Progenitor cell of endocrine pancreas (in vitro differentiated cells): ENCODE measurements at regions not wholly inside any gene's neighbourhood (a gene's known extent, or its start where the extent isn't known, plus 50 kb on each side); places are given as distances from the start of the nearest gene placed in this dataset.

Experiments used
- DNase-seq: peaks from one replicate; pipeline ENCODE4 v3.0.0; 2021; ENCODE audit warnings: low spot score; ENCODE audit not compliant: unreplicated experiment
- H3K27ac Mint-ChIP-seq: 2 replicates; pipeline ENCODE4 v1.8.0; 2021; ENCODE audit warnings: mild to moderate bottlenecking, moderate library complexity, mixed read lengths
- H3K27me3 Mint-ChIP-seq: 2 replicates; pipeline ENCODE4 v1.8.0; 2021; ENCODE audit warnings: mixed read lengths
- H3K36me3 Mint-ChIP-seq: 2 replicates; pipeline ENCODE4 v1.8.0; 2022; ENCODE audit warnings: mixed read lengths; ENCODE audit not compliant: insufficient read depth
- H3K4me1 Mint-ChIP-seq: 2 replicates; pipeline ENCODE4 v1.8.0; 2021; ENCODE audit warnings: low read depth, mixed read lengths
- H3K4me3 Mint-ChIP-seq: 2 replicates; pipeline ENCODE4 v1.8.0; 2021; ENCODE audit warnings: low read depth, mild to moderate bottlenecking, moderate library complexity, mixed read lengths
- H3K9me3 Mint-ChIP-seq: 2 replicates; pipeline ENCODE4 v1.8.0; 2021; ENCODE audit warnings: low read depth, mixed read lengths
- TF ChIP-seq, protein P1 (sequence below): fragments of 200-600 bp; sonication (generic); IDR thresholded peaks from one replicate; pipeline ENCODE4 v1.5.0; 2021; ENCODE audit warnings: antibody characterized with exemption, mild to moderate bottlenecking; ENCODE audit not compliant: unreplicated experiment

DNA sequence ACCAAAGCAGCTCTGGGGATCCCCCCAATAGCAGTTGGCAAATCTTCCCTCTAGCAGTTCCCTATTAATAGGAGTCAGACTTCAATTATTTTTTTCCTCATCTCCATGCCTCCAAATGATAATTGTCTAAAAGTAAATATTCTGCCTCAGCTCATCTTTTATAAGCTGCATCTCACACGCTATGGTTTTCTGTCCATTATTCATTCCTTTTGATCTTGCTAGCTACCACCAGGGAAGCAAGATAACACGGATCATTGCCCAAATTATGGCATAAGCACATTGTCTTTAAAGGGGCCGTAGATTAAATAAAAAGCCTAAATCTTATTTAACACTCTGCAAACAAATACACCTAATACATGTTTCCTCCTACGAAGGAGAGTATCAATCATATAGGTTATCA, 670.8 kb upstream of the FLRT2 start:
- no peak for DNase-seq
- Mint-ChIP-seq H3K27me3 (no peaks in the 10 kb centered on the region), H3K4me3 (no peak overlapping the region), H3K36me3 (peaks cover 2% of the 10 kb centered on the region), H3K27ac (no peak overlapping the region), H3K9me3 (peaks cover 13% of the 10 kb centered on the region), H3K4me1 (no peaks in the 10 kb centered on the region)
- TF ChIP-seq, protein P1, sequence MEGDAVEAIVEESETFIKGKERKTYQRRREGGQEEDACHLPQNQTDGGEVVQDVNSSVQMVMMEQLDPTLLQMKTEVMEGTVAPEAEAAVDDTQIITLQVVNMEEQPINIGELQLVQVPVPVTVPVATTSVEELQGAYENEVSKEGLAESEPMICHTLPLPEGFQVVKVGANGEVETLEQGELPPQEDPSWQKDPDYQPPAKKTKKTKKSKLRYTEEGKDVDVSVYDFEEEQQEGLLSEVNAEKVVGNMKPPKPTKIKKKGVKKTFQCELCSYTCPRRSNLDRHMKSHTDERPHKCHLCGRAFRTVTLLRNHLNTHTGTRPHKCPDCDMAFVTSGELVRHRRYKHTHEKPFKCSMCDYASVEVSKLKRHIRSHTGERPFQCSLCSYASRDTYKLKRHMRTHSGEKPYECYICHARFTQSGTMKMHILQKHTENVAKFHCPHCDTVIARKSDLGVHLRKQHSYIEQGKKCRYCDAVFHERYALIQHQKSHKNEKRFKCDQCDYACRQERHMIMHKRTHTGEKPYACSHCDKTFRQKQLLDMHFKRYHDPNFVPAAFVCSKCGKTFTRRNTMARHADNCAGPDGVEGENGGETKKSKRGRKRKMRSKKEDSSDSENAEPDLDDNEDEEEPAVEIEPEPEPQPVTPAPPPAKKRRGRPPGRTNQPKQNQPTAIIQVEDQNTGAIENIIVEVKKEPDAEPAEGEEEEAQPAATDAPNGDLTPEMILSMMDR: no peak

DNA sequence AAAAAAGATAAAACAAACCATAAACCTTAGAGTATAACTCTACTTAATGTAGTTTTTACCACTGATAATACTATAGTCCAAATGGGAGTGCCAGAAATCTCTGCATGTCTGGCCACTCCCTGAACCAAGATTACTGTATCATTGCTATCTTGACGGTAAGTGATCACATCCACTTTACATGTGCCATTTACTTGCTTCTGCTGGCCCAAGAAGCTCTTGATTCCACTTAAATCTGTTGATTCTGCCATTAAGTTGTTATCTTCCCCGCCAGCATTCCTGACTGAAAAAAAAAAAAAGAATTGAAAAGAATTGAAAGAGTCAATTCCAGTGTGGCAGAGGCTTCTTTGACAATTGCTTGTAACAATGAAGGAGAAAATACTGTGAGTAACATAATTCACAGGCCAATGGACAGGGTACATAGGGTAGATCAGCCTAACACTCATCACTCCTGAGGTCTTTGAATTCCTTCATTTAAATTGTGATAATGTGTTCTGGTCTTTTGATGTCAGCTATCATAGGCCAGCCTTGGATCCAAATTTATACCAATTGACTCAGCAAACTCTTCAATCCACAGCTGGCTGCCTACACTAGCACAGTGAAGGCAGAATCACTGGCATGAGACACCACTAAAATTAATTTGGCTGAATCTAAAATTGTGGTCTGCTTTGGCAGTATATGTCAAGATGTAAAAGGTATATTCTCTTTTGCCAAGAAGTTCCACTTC, 665.2 kb upstream of the FLRT2 start:
- DNase-seq: no peak
- H3K4me1 Mint-ChIP-seq: no peaks in the 10 kb centered on the region
- H3K9me3 Mint-ChIP-seq: peaks cover 17% of the 10 kb centered on the region
- H3K27ac Mint-ChIP-seq: no peak overlapping the region
- TF ChIP-seq, protein P1: no peak
- peaks cover 2% of the 10 kb centered on the region for H3K36me3 Mint-ChIP-seq
- no peaks in the 10 kb centered on the region for H3K27me3 Mint-ChIP-seq
- H3K4me3 Mint-ChIP-seq: no peak overlapping the region

DNA sequence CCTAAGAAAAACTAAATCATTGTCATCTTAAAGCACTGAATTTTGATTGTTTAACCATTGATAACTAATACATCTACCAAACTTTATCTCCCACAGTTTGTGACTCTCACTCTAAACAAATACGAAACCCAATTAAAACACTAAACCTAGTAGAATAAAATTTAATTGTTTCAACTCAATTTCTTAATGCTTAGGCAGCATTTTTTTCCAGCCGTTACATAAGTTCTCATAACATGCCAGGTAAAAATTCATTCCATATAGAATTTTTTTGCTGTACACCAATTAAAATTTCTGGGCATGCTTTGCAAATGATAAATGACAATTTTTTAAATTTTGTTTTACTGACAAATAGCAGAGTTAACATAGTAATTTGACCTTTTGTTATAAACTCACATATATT, 658.2 kb upstream of the FLRT2 start:
- Mint-ChIP-seq H3K27ac (no peak overlapping the region), H3K4me1 (peaks cover 8% of the 10 kb centered on the region), H3K9me3 (peaks cover 5% of the 10 kb centered on the region), H3K27me3 (no peaks in the 10 kb centered on the region), H3K36me3 (no peaks in the 10 kb centered on the region), H3K4me3 (no peak overlapping the region)
- DNase-seq: no peak
- TF ChIP-seq, protein P1: no peak

DNA sequence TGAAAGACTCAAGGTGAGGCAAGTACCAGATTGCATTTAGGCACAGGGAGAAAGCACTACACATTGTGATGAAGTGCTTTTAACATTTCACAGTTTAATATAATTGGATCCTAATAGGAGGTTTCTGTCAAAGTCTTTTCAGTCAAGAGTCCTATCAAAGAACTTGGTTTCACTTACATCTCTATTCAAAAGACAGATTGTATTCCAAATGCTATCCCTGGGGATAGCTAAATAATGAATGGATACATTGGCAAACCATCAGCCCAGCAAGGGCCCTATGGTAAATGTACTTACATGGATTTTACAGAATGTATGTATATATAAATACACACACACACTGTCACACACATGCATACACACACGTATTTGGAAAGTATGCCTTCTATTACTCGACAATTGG, 655.5 kb upstream of the FLRT2 start:
- H3K27ac Mint-ChIP-seq: no peak overlapping the region
- H3K36me3 Mint-ChIP-seq: no peaks in the 10 kb centered on the region
- H3K4me1 Mint-ChIP-seq: peaks cover 10% of the 10 kb centered on the region
- TF ChIP-seq, protein P1: no peak
- no peak for DNase-seq
- no peaks in the 10 kb centered on the region for H3K27me3 Mint-ChIP-seq
- H3K4me3 Mint-ChIP-seq: no peak overlapping the region
- peaks cover 5% of the 10 kb centered on the region for H3K9me3 Mint-ChIP-seq

DNA sequence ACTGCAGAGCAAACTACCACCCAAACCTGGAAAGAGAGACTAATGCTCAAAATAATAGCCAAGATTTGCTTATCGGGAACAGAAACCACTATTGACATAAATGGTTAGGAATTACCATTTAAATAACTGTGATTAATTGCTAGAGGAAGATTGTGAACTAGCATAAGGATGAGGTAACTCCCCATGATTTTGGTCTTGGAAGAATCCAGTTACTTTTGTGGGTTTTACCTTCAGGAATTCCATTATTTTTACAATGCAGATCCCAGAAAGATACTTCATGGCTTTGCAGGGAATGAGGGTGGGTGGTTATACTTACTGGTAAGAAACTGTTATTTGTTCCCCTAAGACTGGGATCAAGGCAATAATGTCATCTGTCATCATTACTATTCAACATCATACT, 652.9 kb upstream of the FLRT2 start:
- Mint-ChIP-seq H3K4me3 (no peak overlapping the region), H3K36me3 (no peaks in the 10 kb centered on the region), H3K27ac (no peak overlapping the region), H3K27me3 (no peaks in the 10 kb centered on the region), H3K4me1 (peaks cover 10% of the 10 kb centered on the region), H3K9me3 (no peaks in the 10 kb centered on the region)
- TF ChIP-seq, protein P1: no peak
- DNase-seq: no peak
